Panc1 (cell line): ENCODE measurements at regions not wholly inside any gene's neighbourhood (a gene's known extent, or its start where the extent isn't known, plus 50 kb on each side); places are given as distances from the start of the nearest gene placed in this dataset.

ENCODE experiments used
- ATAC-seq: fragments of 200-7000 bp; cut with Tn5 transposase; 2 replicates; pipeline ENCODE4 v1.9.1; 2020; ENCODE audit warnings: mild to moderate bottlenecking, moderate library complexity
- BruUV-seq: library from RNA; stranded (reverse); fragments of 400-500 nt; replicated peaks from 2 replicates; lab custom pipeline; 2021; lab: Mats Ljungman, UMichigan
- CTCF ChIA-PET: fragments of 300-600 bp; sonication (Branson Sonifier 250); formaldehyde crosslinking; loops from one replicate; lab custom pipeline; 2022; ENCODE audit warnings: antibody characterized with exemption; lab: Charles Lee
- POLR2A ChIA-PET: fragments of 300-600 bp; sonication (Branson Sonifier 250); formaldehyde crosslinking; loops from one replicate; lab custom pipeline; 2022; ENCODE audit warnings: antibody characterized with exemption; lab: Charles Lee
- DNase-seq: peaks from one replicate; pipeline ENCODE4 v3.0.0-alpha.2; 2010; ENCODE audit warnings: low read depth, low spot score
- H3K27ac ChIP-seq: 2 replicates; pipeline ENCODE4 v1.5.1; 2011; ENCODE audit warnings: mild to moderate bottlenecking, low read length, inconsistent platforms
- H3K27me3 ChIP-seq: fragments of 200-500 bp; sonication (Bioruptor generic); 2 replicates; pipeline ENCODE4 v1.6.0; 2014; ENCODE audit warnings: low read length, inconsistent platforms; ENCODE audit not compliant: control insufficient read depth, insufficient read depth
- H3K36me3 ChIP-seq: fragments of 200-500 bp; sonication (Bioruptor generic); 2 replicates; pipeline ENCODE4 v1.5.1; 2014; ENCODE audit warnings: inconsistent platforms, mild to moderate bottlenecking, low read length, moderate library complexity; ENCODE audit not compliant: control insufficient read depth, insufficient read depth
- H3K4me1 ChIP-seq: 2 replicates; pipeline ENCODE4 v1.5.1; 2011; ENCODE audit warnings: inconsistent platforms, mild to moderate bottlenecking, low read length, moderate library complexity; ENCODE audit not compliant: control insufficient read depth, insufficient read depth
- H3K4me3 ChIP-seq, 2 experiments: 2 replicates each; pipeline ENCODE4 v1.5.1; 2011 to 2012; ENCODE audit warnings: low read depth in 2 of 2, low read length in 2 of 2, mild to moderate bottlenecking in 2 of 2, inconsistent platforms in 1 of 2, moderate library complexity in 1 of 2
- H3K9me3 ChIP-seq: fragments of 200-500 bp; sonication (Bioruptor generic); 2 replicates; pipeline ENCODE4 v1.5.1; 2014; ENCODE audit warnings: low read depth, mild to moderate bottlenecking, inconsistent platforms, low read length, moderate library complexity; ENCODE audit not compliant: control insufficient read depth, insufficient read depth
- CTCF ChIP-seq: fragments of 450-650 bp; IDR thresholded peaks from 2 replicates; pipeline ENCODE4 v1.5.1; 2017; ENCODE audit warnings: mild to moderate bottlenecking
- POLR2AphosphoS5 ChIP-seq: IDR thresholded peaks from 2 replicates; pipeline ENCODE4 v1.6.1; 2012; ENCODE audit warnings: mild to moderate bottlenecking, low read depth, low read length, moderate library complexity
- SIN3A ChIP-seq: IDR thresholded peaks from 2 replicates; pipeline ENCODE4 v1.6.1; 2012; ENCODE audit warnings: low read depth, mild to moderate bottlenecking, low read length, moderate library complexity, borderline replicate concordance; ENCODE audit not compliant: insufficient read depth
- TCF7L2 ChIP-seq: IDR thresholded peaks from 2 replicates; pipeline ENCODE4 v1.6.1; 2011; ENCODE audit warnings: mild to moderate bottlenecking, low read depth, low read length, inconsistent platforms
- in situ Hi-C: cut with HindIII; loops from 2 replicates; pipeline ENCODE4 v1.10.0; 2016; ENCODE audit warnings: low sequenced_read_pairs, low pct_unique_long_range_greater_than_20kb
- intact Hi-C: fragments of 100-400 bp; cut with micrococcal nuclease; formaldehyde crosslinking; loops from one replicate; pipeline ENCODE4 v1.10.0; 2022; ENCODE audit not compliant: unreplicated experiment
- TF ChIP-seq, protein P1 (sequence below), 2 experiments: IDR thresholded peaks; 2 replicates each; pipeline ENCODE4 v1.6.1; 2011 to 2012; ENCODE audit warnings: low read depth in 2 of 2, control low read depth in 1 of 2, low read length in 1 of 2, mild to moderate bottlenecking in 1 of 2, moderate library complexity in 1 of 2; ENCODE audit not compliant: insufficient read depth in 1 of 2

- Histone ChIP-seq H3K4me3 (no peak overlapping the region), H3K4me1 (no peaks in the 10 kb centered on the region), H3K27me3 (no peaks in the 10 kb centered on the region), H3K27ac (no peak overlapping the region), H3K36me3 (no peaks in the 10 kb centered on the region), H3K9me3 (no peaks in the 10 kb centered on the region)
- ATAC-seq (no peak), DNase-seq (no peak)
- BruUV-seq, result no TSS peak
- intact Hi-C loops, result no loop called here
- CTCF ChIA-PET, result no interaction called here
- no peak for TF ChIP-seq TCF7L2
- TF ChIP-seq POLR2AphosphoS5, result no peak
- TF ChIP-seq CTCF, result no peak
- TF ChIP-seq, protein P1, sequence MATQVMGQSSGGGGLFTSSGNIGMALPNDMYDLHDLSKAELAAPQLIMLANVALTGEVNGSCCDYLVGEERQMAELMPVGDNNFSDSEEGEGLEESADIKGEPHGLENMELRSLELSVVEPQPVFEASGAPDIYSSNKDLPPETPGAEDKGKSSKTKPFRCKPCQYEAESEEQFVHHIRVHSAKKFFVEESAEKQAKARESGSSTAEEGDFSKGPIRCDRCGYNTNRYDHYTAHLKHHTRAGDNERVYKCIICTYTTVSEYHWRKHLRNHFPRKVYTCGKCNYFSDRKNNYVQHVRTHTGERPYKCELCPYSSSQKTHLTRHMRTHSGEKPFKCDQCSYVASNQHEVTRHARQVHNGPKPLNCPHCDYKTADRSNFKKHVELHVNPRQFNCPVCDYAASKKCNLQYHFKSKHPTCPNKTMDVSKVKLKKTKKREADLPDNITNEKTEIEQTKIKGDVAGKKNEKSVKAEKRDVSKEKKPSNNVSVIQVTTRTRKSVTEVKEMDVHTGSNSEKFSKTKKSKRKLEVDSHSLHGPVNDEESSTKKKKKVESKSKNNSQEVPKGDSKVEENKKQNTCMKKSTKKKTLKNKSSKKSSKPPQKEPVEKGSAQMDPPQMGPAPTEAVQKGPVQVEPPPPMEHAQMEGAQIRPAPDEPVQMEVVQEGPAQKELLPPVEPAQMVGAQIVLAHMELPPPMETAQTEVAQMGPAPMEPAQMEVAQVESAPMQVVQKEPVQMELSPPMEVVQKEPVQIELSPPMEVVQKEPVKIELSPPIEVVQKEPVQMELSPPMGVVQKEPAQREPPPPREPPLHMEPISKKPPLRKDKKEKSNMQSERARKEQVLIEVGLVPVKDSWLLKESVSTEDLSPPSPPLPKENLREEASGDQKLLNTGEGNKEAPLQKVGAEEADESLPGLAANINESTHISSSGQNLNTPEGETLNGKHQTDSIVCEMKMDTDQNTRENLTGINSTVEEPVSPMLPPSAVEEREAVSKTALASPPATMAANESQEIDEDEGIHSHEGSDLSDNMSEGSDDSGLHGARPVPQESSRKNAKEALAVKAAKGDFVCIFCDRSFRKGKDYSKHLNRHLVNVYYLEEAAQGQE (IDR thresholded peaks at IDR 0.05; ENCODE audit: insufficient read depth in 1 of 2, low read depth in 2 of 2, low read length in 1 of 2), result no peak
- TF ChIP-seq SIN3A, result no peak
- POLR2A ChIA-PET, result no interaction called here
- in situ Hi-C loops, result no loop called here
Observed at GRCh38 chr4:61094854-61095598, 105.1 kb upstream of the ADGRL3 start.

GRCh38 chr4:61128682-61129081 is 71.4 kb upstream of the ADGRL3 start:
- intact Hi-C loops (no loop called here), in situ Hi-C loops (no loop called here)
- CTCF ChIA-PET, result no interaction called here
- BruUV-seq, result no TSS peak
- no peak for ATAC-seq
- no peaks in the 10 kb centered on the region for H3K9me3 ChIP-seq
- H3K27ac ChIP-seq, result no peak overlapping the region
- no peaks in the 10 kb centered on the region for H3K36me3 ChIP-seq
- no peak for DNase-seq
- POLR2A ChIA-PET, result no interaction called here
- H3K27me3 ChIP-seq, result no peaks in the 10 kb centered on the region
- no peaks in the 10 kb centered on the region for H3K4me1 ChIP-seq
- TF ChIP-seq POLR2AphosphoS5 (no peak), SIN3A (no peak), TCF7L2 (no peak), CTCF (no peak)
- TF ChIP-seq, protein P1 (IDR thresholded peaks at IDR 0.05; ENCODE audit: insufficient read depth in 1 of 2, low read depth in 2 of 2, low read length in 1 of 2), result no peak
- no peak overlapping the region for H3K4me3 ChIP-seq
